Caco-2 (cell line): ENCODE measurements at regions not wholly inside any gene's neighbourhood (a gene's known extent, or its start where the extent isn't known, plus 50 kb on each side); places are given as distances from the start of the nearest gene placed in this dataset.

Source experiments
- BruUV-seq: library from RNA; stranded (reverse); fragments of 400-500 nt; replicated peaks from 2 replicates; lab custom pipeline; 2021; lab: Mats Ljungman, UMichigan
- CTCF ChIA-PET: fragments of 300-600 bp; sonication (Branson Sonifier 250); formaldehyde crosslinking; loops from one replicate; lab custom pipeline; 2022; ENCODE audit warnings: antibody characterized with exemption; lab: Charles Lee
- POLR2A ChIA-PET: fragments of 300-600 bp; sonication (Branson Sonifier 250); formaldehyde crosslinking; loops from one replicate; lab custom pipeline; 2022; ENCODE audit warnings: antibody characterized with exemption; lab: Charles Lee
- DNase-seq, 2 experiments: peaks; one replicate each; pipeline versions ENCODE4 v3.0.0 to v3.0.0-alpha.2; 2020 to 2022
- H3K27me3 ChIP-seq: replicated peaks from 2 replicates; pipeline ENCODE4 v1.6.0; 2011; ENCODE audit warnings: low read length; ENCODE audit not compliant: control insufficient read depth, insufficient read depth
- H3K36me3 ChIP-seq: 2 replicates; pipeline ENCODE4 v1.5.1; 2011; ENCODE audit warnings: low read length; ENCODE audit not compliant: control insufficient read depth, insufficient read depth
- H3K4me1 ChIP-seq: fragments of 250-450 bp; sonication (Bioruptor Pico); 2 replicates; pipeline ENCODE4 v1.5.1; 2020; ENCODE audit warnings: mild to moderate bottlenecking
- H3K4me3 ChIP-seq: 2 replicates; pipeline ENCODE4 v1.5.1; 2011; ENCODE audit warnings: low read depth, mild to moderate bottlenecking, control low read depth, low read length
- H3K9me3 ChIP-seq: fragments of 250-450 bp; sonication (Bioruptor Pico); 2 replicates; pipeline ENCODE4 v1.5.1; 2020; ENCODE audit warnings: mild to moderate bottlenecking, moderate library complexity
- H3K27ac Mint-ChIP-seq: one replicate; pipeline ENCODE4 v1.8.0; 2022; ENCODE audit warnings: mixed read lengths; ENCODE audit not compliant: unreplicated experiment
- H3K27me3 Mint-ChIP-seq: one replicate; pipeline ENCODE4 v1.8.0; 2022; ENCODE audit warnings: mixed read lengths; ENCODE audit not compliant: insufficient read depth, unreplicated experiment
- H3K36me3 Mint-ChIP-seq: one replicate; pipeline ENCODE4 v1.8.0; 2022; ENCODE audit warnings: mild to moderate bottlenecking, mixed read lengths; ENCODE audit not compliant: insufficient read depth, unreplicated experiment
- H3K4me1 Mint-ChIP-seq: one replicate; pipeline ENCODE4 v1.8.0; 2022; ENCODE audit warnings: low read depth, mixed read lengths; ENCODE audit not compliant: unreplicated experiment
- H3K4me3 Mint-ChIP-seq: one replicate; pipeline ENCODE4 v1.8.0; 2022; ENCODE audit warnings: mild to moderate bottlenecking, moderate library complexity, mixed read lengths; ENCODE audit not compliant: unreplicated experiment
- H3K9me3 Mint-ChIP-seq: one replicate; pipeline ENCODE4 v1.8.0; 2022; ENCODE audit warnings: mixed read lengths; ENCODE audit not compliant: unreplicated experiment
- CTCF ChIP-seq, 2 experiments: fragments of 200-600 bp in 1 of 2; IDR thresholded peaks; 1 replicate in 1 of 2; 2 replicates in 1 of 2; pipeline versions ENCODE4 v1.5.1 to v1.8.0; 2011 to 2022; ENCODE audit warnings: antibody characterized with exemption in 1 of 2, control low read depth in 1 of 2, inconsistent platforms in 1 of 2, low read depth in 1 of 2, low read length in 1 of 2, mild to moderate bottlenecking in 1 of 2, moderate library complexity in 1 of 2; ENCODE audit not compliant: insufficient read depth in 1 of 2, severe bottlenecking in 1 of 2, unreplicated experiment in 1 of 2
- intact Hi-C: fragments of 100-400 bp; cut with micrococcal nuclease; formaldehyde crosslinking; loops from one replicate; pipeline ENCODE4 v1.10.0; 2022; ENCODE audit not compliant: unreplicated experiment

GRCh38 chr13:21894703-21895699, 224.1 kb downstream of the FGF9 start:
- no peak overlapping the region for H3K4me3 Mint-ChIP-seq
- H3K36me3 Mint-ChIP-seq: no peaks in the 10 kb centered on the region
- no peak overlapping the region for H3K27ac Mint-ChIP-seq
- H3K4me1 ChIP-seq: peaks cover 8% of the 10 kb centered on the region; the same call in 1 of the 2 replicates
- BruUV-seq: no TSS peak
- CTCF ChIA-PET: no interaction called here
- H3K27me3 Mint-ChIP-seq: no peaks in the 10 kb centered on the region
- no peaks in the 10 kb centered on the region for H3K9me3 Mint-ChIP-seq
- no peaks in the 10 kb centered on the region for H3K27me3 ChIP-seq
- intact Hi-C loops: no loop called here
- DNase-seq: no peak
- TF ChIP-seq CTCF (IDR thresholded peaks at IDR 0.05; ENCODE audit: insufficient read depth in 1 of 2, low read depth in 1 of 2, low read length in 1 of 2, severe bottlenecking in 1 of 2, unreplicated experiment in 1 of 2): no peak
- H3K9me3 ChIP-seq: no peaks in the 10 kb centered on the region
- no peaks in the 10 kb centered on the region for H3K36me3 ChIP-seq
- no peak overlapping the region for H3K4me3 ChIP-seq
- POLR2A ChIA-PET: no interaction called here
- H3K4me1 Mint-ChIP-seq: peaks cover 17% of the 10 kb centered on the region

GRCh38 chr13:21895779-21896178, 224.9 kb downstream of the FGF9 start:
- no TSS peak for BruUV-seq
- Histone ChIP-seq H3K9me3 (no peaks in the 10 kb centered on the region), H3K4me3 (no peak overlapping the region), H3K4me1 (peaks cover 8% of the 10 kb centered on the region; the same call in 1 of the 2 replicates), H3K36me3 (no peaks in the 10 kb centered on the region), H3K27me3 (no peaks in the 10 kb centered on the region)
- Mint-ChIP-seq H3K4me3 (no peak overlapping the region), H3K9me3 (no peaks in the 10 kb centered on the region), H3K36me3 (no peaks in the 10 kb centered on the region), H3K27me3 (no peaks in the 10 kb centered on the region), H3K4me1 (peaks cover 17% of the 10 kb centered on the region), H3K27ac (no peak overlapping the region)
- no peak for TF ChIP-seq CTCF (IDR thresholded peaks at IDR 0.05; ENCODE audit: insufficient read depth in 1 of 2, low read depth in 1 of 2, low read length in 1 of 2, severe bottlenecking in 1 of 2, unreplicated experiment in 1 of 2)
- POLR2A ChIA-PET: no interaction called here
- CTCF ChIA-PET: no interaction called here
- DNase-seq: no peak
- intact Hi-C loops: no loop called here

- DNase-seq: no peak
- BruUV-seq: no TSS peak
- Mint-ChIP-seq H3K27ac (no peak overlapping the region), H3K9me3 (no peaks in the 10 kb centered on the region), H3K4me1 (peaks cover 17% of the 10 kb centered on the region), H3K4me3 (no peak overlapping the region), H3K27me3 (no peaks in the 10 kb centered on the region), H3K36me3 (no peaks in the 10 kb centered on the region)
- no peaks in the 10 kb centered on the region for H3K27me3 ChIP-seq
- intact Hi-C loops: no loop called here
- no peak overlapping the region for H3K4me3 ChIP-seq
- CTCF ChIA-PET: no interaction called here
- H3K36me3 ChIP-seq: no peaks in the 10 kb centered on the region
- POLR2A ChIA-PET: no interaction called here
- H3K4me1 ChIP-seq: peaks cover 8% of the 10 kb centered on the region; the same call in 1 of the 2 replicates
- no peaks in the 10 kb centered on the region for H3K9me3 ChIP-seq
- TF ChIP-seq CTCF (IDR thresholded peaks at IDR 0.05; ENCODE audit: insufficient read depth in 1 of 2, low read depth in 1 of 2, low read length in 1 of 2, severe bottlenecking in 1 of 2, unreplicated experiment in 1 of 2): no peak
Observed at GRCh38 chr13:21897161-21897560, 226.3 kb downstream of the FGF9 start.
